Fibroblast of lung (primary cell): ENCODE measurements at regions not wholly inside any gene's neighbourhood (a gene's known extent, or its start where the extent isn't known, plus 50 kb on each side); places are given as distances from the start of the nearest gene placed in this dataset.
A peak's percentile ranks its signal among the peaks of the same experiment; 100 is the strongest.

Source experiments
- DNase-seq, 2 donors: peaks; one replicate each; pipeline versions ENCODE4 v3.0.0 to v3.0.0-alpha.2; 2010; ENCODE audit warnings: low read depth in 2 of 2
- H2AFZ ChIP-seq: 2 replicates; pipeline ENCODE4 v1.5.1; 2012; ENCODE audit warnings: low read length, control low read depth, inconsistent platforms
- H3K27ac ChIP-seq: 2 replicates; pipeline ENCODE4 v1.5.1; 2011; ENCODE audit warnings: low read length, control low read depth; ENCODE audit not compliant: insufficient read depth
- H3K27me3 ChIP-seq: 2 replicates; pipeline ENCODE4 v1.5.1; 2011; ENCODE audit warnings: mild to moderate bottlenecking, low read length; ENCODE audit not compliant: control insufficient read depth, insufficient read depth
- H3K36me3 ChIP-seq: 2 replicates; pipeline ENCODE4 v1.5.1; 2011; ENCODE audit warnings: low read length; ENCODE audit not compliant: control insufficient read depth, insufficient read depth
- H3K4me1 ChIP-seq: 2 replicates; pipeline ENCODE4 v1.5.1; 2011; ENCODE audit warnings: low read length; ENCODE audit not compliant: control insufficient read depth, insufficient read depth; ENCODE audit errors: extremely low read depth
- H3K4me2 ChIP-seq: 2 replicates; pipeline ENCODE4 v1.5.1; 2011; ENCODE audit warnings: low read length, control low read depth; ENCODE audit not compliant: insufficient read depth; ENCODE audit errors: extremely low read depth
- H3K4me3 ChIP-seq, 4 experiments: fragments of 200-600 bp in 1 of 4; sonication (generic) in 1 of 4; replicated peaks in 1 of 4; 2 replicates each; pipeline ENCODE4 v1.5.1; 2011 to 2016; ENCODE audit warnings: low read length in 4 of 4, low read depth in 3 of 4, mild to moderate bottlenecking in 3 of 4, control low read depth in 2 of 4, inconsistent platforms in 1 of 4, mixed read lengths in 1 of 4; ENCODE audit not compliant: insufficient read depth in 1 of 4; ENCODE audit errors: control extremely low read depth in 1 of 4
- H3K79me2 ChIP-seq: 2 replicates; pipeline ENCODE4 v1.5.1; 2012; ENCODE audit warnings: mild to moderate bottlenecking, low read length, inconsistent platforms; ENCODE audit not compliant: control insufficient read depth, insufficient read depth
- H3K9ac ChIP-seq: 2 replicates; pipeline ENCODE4 v1.5.1; 2011; ENCODE audit warnings: mild to moderate bottlenecking, low read length, control low read depth; ENCODE audit not compliant: insufficient read depth
- H3K9me3 ChIP-seq: 2 replicates; pipeline ENCODE4 v1.5.1; 2012; ENCODE audit warnings: low read depth, low read length; ENCODE audit not compliant: control insufficient read depth, insufficient read depth
- H4K20me1 ChIP-seq: 2 replicates; pipeline ENCODE4 v1.5.1; 2011; ENCODE audit warnings: low read length; ENCODE audit not compliant: control insufficient read depth, insufficient read depth; ENCODE audit errors: extremely low read depth
- EZH2 ChIP-seq: IDR thresholded peaks from 2 replicates; pipeline ENCODE4 v1.5.1; 2012; ENCODE audit warnings: low read length, control low read depth, mild to moderate bottlenecking; ENCODE audit errors: missing control alignments
- TF ChIP-seq, protein P1 (sequence below), 2 donors: IDR thresholded peaks in 1 of 2; conservative IDR thresholded peaks in 1 of 2; 1 replicate in 1 of 2; 2 replicates in 1 of 2; pipeline ENCODE4 v1.5.1; 2011 to 2012; ENCODE audit warnings: low read length in 2 of 2, control low read depth in 1 of 2, inconsistent platforms in 1 of 2, low read depth in 1 of 2, mild to moderate bottlenecking in 1 of 2

- Histone ChIP-seq H3K4me1 (no peaks in the 10 kb centered on the region), H3K27me3 (no peaks in the 10 kb centered on the region), H3K27ac (no peak overlapping the region), H4K20me1 (no peaks in the 10 kb centered on the region), H3K36me3 (no peaks in the 10 kb centered on the region), H2AFZ (no peak overlapping the region), H3K9ac (no peak overlapping the region), H3K4me3 (no peak overlapping the region), H3K9me3 (no peaks in the 10 kb centered on the region), H3K79me2 (no peaks in the 10 kb centered on the region), H3K4me2 (no peak overlapping the region)
- peak in 1 of 2 donors; percentile 17 for DNase-seq
- TF ChIP-seq, protein P1, sequence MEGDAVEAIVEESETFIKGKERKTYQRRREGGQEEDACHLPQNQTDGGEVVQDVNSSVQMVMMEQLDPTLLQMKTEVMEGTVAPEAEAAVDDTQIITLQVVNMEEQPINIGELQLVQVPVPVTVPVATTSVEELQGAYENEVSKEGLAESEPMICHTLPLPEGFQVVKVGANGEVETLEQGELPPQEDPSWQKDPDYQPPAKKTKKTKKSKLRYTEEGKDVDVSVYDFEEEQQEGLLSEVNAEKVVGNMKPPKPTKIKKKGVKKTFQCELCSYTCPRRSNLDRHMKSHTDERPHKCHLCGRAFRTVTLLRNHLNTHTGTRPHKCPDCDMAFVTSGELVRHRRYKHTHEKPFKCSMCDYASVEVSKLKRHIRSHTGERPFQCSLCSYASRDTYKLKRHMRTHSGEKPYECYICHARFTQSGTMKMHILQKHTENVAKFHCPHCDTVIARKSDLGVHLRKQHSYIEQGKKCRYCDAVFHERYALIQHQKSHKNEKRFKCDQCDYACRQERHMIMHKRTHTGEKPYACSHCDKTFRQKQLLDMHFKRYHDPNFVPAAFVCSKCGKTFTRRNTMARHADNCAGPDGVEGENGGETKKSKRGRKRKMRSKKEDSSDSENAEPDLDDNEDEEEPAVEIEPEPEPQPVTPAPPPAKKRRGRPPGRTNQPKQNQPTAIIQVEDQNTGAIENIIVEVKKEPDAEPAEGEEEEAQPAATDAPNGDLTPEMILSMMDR (conservative IDR thresholded peaks at IDR 0.05 in 1 of 2, IDR thresholded peaks at IDR 0.05 in 1 of 2; ENCODE audit: low read depth in 1 of 2, low read length in 2 of 2): no peak
- TF ChIP-seq EZH2: no peak
Measured at GRCh38 chr18:40907842-40908241, 1047.2 kb upstream of the PIK3C3 start.

- Histone ChIP-seq H3K27ac (no peak overlapping the region), H3K79me2 (no peaks in the 10 kb centered on the region), H3K36me3 (no peaks in the 10 kb centered on the region), H3K4me3 (no peak overlapping the region), H3K27me3 (no peaks in the 10 kb centered on the region), H3K9me3 (no peaks in the 10 kb centered on the region), H3K9ac (no peak overlapping the region), H4K20me1 (no peaks in the 10 kb centered on the region), H3K4me2 (no peak overlapping the region), H2AFZ (no peak overlapping the region), H3K4me1 (no peaks in the 10 kb centered on the region)
- TF ChIP-seq EZH2: no peak
- TF ChIP-seq, protein P1 (conservative IDR thresholded peaks at IDR 0.05 in 1 of 2, IDR thresholded peaks at IDR 0.05 in 1 of 2; ENCODE audit: low read depth in 1 of 2, low read length in 2 of 2): no peak
- peak in 1 of 2 donors; percentile 63 for DNase-seq
Measured at GRCh38 chr18:40904295-40904694, 1050.7 kb upstream of the PIK3C3 start.

GRCh38 chr18:40902436-40902835 is 1052.6 kb upstream of the PIK3C3 start:
- Histone ChIP-seq H3K36me3 (no peaks in the 10 kb centered on the region), H3K4me3 (no peak overlapping the region), H3K9me3 (no peaks in the 10 kb centered on the region), H3K4me2 (no peak overlapping the region), H3K79me2 (no peaks in the 10 kb centered on the region), H3K27me3 (no peaks in the 10 kb centered on the region), H2AFZ (no peak overlapping the region), H3K9ac (no peak overlapping the region), H3K4me1 (no peaks in the 10 kb centered on the region), H4K20me1 (no peaks in the 10 kb centered on the region), H3K27ac (no peak overlapping the region)
- TF ChIP-seq, protein P1 (conservative IDR thresholded peaks at IDR 0.05 in 1 of 2, IDR thresholded peaks at IDR 0.05 in 1 of 2; ENCODE audit: low read depth in 1 of 2, low read length in 2 of 2): no peak
- no peak for TF ChIP-seq EZH2
- DNase-seq: no peak
